Activated CD4-positive, alpha-beta T cell treated with anti-CD3 and anti-CD28 coated beads, Interleukin-2, amount 50 U/mL, for 1 hour (primary cell): ENCODE measurements at regions not wholly inside any gene's neighbourhood (a gene's known extent, or its start where the extent isn't known, plus 50 kb on each side); places are given as distances from the start of the nearest gene placed in this dataset.
"Not testable (repeated sequence)": the region's sequence is repeated elsewhere in the genome, so short reads cannot be mapped to it uniquely, and the experiment has no call there.

Experiments used
- DNase-seq: peaks from one replicate; pipeline ENCODE4 v3.0.0-alpha.2; 2020

- DNase-seq: no peak
Measured at GRCh38 chr2:4140281-4140970, 437.1 kb downstream of the DCDC2C start.

- no peak for DNase-seq
Measured at GRCh38 chr2:4144731-4145130, 441.4 kb downstream of the DCDC2C start.

- DNase-seq: no peak
Measured at GRCh38 chr2:4151521-4151920, 448.1 kb downstream of the DCDC2C start.

GRCh38 chr2:4152051-4152450 lies 448.7 kb downstream of the DCDC2C start:
- no peak for DNase-seq

- DNase-seq: no peak
Measured at GRCh38 chr2:4168834-4169233, 465.5 kb downstream of the DCDC2C start.

GRCh38 chr2:4174796-4175195 lies 471.4 kb downstream of the DCDC2C start:
- DNase-seq: no peak

- no peak for DNase-seq
Measured at GRCh38 chr2:4175343-4175742, 472.0 kb downstream of the DCDC2C start.

GRCh38 chr2:4180631-4181030 lies 477.3 kb downstream of the DCDC2C start:
- DNase-seq: no peak

- DNase-seq: no peak
Measured at GRCh38 chr2:4181062-4181461, 477.7 kb downstream of the DCDC2C start.

- no peak for DNase-seq
Measured at GRCh38 chr2:4188561-4188960, 485.2 kb downstream of the DCDC2C start.

- no peak for DNase-seq
Measured at GRCh38 chr2:4190548-4190947, 487.2 kb downstream of the DCDC2C start.

GRCh38 chr2:4192119-4192518 lies 488.7 kb downstream of the DCDC2C start:
- DNase-seq: no peak

- DNase-seq: no peak
Measured at GRCh38 chr2:4214444-4215205, 511.2 kb downstream of the DCDC2C start.

GRCh38 chr2:4217737-4218136 lies 514.4 kb downstream of the DCDC2C start:
- no peak for DNase-seq

- no peak for DNase-seq
Measured at GRCh38 chr2:4219101-4219500, 515.7 kb downstream of the DCDC2C start.

GRCh38 chr2:4219571-4219970 lies 516.2 kb downstream of the DCDC2C start:
- no peak for DNase-seq

GRCh38 chr2:4221434-4221833 lies 518.1 kb downstream of the DCDC2C start:
- DNase-seq: no peak

GRCh38 chr2:4221845-4222244 lies 518.5 kb downstream of the DCDC2C start:
- no peak for DNase-seq

GRCh38 chr2:4244422-4244821 lies 541.0 kb downstream of the DCDC2C start:
- DNase-seq: not testable (repeated sequence)

GRCh38 chr2:4246364-4247131 lies 543.2 kb downstream of the DCDC2C start:
- DNase-seq: no peak

- DNase-seq: no peak
Measured at GRCh38 chr2:4247791-4248190, 544.4 kb downstream of the DCDC2C start.

GRCh38 chr2:4255491-4255890 lies 552.1 kb downstream of the DCDC2C start:
- no peak for DNase-seq

GRCh38 chr2:4256351-4256750 lies 553.0 kb downstream of the DCDC2C start:
- no peak for DNase-seq

- no peak for DNase-seq
Measured at GRCh38 chr2:4258563-4258962, 555.2 kb downstream of the DCDC2C start.
